ENCODE measurements at regions not wholly inside any gene's neighbourhood (a gene's known extent, or its start where the extent isn't known, plus 50 kb on each side); places are given as distances from the start of the nearest gene placed in this dataset.
A peak's percentile ranks its signal among the peaks of the same experiment; 100 is the strongest.
"Not testable (repeated sequence)": the region's sequence is repeated elsewhere in the genome, so short reads cannot be mapped to it uniquely, and the experiment has no call there.

DNA sequence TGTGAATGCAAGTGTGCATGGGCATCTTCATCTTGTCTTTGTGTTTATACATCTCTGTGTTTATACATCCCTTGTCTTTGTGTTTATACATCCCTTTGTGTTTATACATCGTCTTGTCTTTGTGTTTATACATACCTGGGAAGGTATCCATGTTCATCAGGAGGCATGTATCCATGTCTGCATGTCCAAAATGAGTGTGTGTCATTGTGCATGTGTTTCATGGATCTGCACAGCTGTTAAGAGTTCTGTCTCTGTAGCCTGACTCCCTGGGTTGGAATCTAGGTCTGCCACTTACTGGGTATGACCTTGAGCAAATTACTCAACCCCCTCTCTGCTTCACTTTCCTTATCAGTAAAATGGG is 50.1 kb upstream of the SIRPA start:
- H3K4me3 ChIP-seq (ENCODE audit: low read depth, low read length), result no peak overlapping the region
- H3K9me3 ChIP-seq (ENCODE audit: control insufficient read depth in 2 of 2, low read length in 2 of 2), result no peaks in the 10 kb centered on the region
- no peaks in the 10 kb centered on the region for H3K4me1 ChIP-seq (ENCODE audit: control insufficient read depth, insufficient read depth, low read length, poor library complexity, severe bottlenecking)
- Mint-ChIP-seq H3K27ac (no peak overlapping the region), H3K36me3 (no peaks in the 10 kb centered on the region), H3K9me3 (peaks cover 0 to 5% (median 3%) of the 10 kb centered on the region in 7 donors), H3K4me3 (no peak overlapping the region), H3K4me1 (peaks cover 0 to 10% (median 2%) of the 10 kb centered on the region in 4 donors), H3K27me3 (peaks cover 7% of the 10 kb centered on the region)
- no peak overlapping the region for H3K27ac ChIP-seq (ENCODE audit: insufficient read depth, low read length, poor library complexity, severe bottlenecking)
- no peak for DNase-seq
- no peak for ATAC-seq (ENCODE audit: low read depth in 2 of 2)
- H3K36me3 ChIP-seq (ENCODE audit: control insufficient read depth, insufficient read depth, low read length), result no peaks in the 10 kb centered on the region
- no peaks in the 10 kb centered on the region for H3K27me3 ChIP-seq (ENCODE audit: control insufficient read depth, insufficient read depth, low read length)

DNA sequence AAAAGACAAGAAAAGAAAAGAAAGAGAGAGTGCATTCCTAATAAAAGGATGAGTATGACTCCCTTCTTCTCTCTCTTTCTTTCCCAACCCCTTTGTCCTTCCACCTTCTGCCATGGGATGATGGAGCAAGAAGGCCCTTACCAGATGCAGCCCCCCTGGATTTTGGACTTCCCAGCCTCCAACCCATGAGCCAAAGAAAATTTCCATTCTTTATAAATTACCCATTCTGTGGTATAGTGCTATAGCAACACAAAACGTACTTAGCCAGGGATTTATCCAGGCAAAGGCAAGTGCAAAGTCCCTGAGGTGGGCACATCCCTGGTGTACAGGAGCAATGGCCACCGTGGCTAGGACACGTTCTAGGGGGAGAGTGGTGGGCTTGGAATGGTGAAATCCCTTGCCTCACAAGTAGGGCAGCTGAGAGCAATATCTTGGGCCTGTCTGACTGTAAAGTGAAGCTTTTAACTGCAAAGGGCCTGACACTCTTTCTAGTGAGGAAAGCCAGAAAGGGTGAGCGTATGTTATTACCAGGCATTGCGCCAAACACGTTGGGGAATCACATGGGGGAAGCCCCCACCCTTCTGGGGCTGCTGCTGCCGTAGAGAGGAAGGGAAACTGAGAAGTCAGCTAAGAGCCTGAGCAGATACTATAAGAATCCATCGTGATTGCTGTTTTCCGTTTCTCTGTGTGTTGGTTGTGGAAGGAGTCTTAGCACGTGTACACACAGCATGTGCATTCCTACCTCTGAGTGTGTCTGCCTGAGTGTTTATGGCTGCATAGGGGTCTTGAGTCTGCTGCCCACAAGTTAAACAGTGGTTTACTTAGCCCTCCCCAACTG is 50.7 kb upstream of the SIRPA start:
- no peak overlapping the region for H3K27ac ChIP-seq (ENCODE audit: insufficient read depth, low read length, poor library complexity, severe bottlenecking)
- no peaks in the 10 kb centered on the region for H3K36me3 ChIP-seq (ENCODE audit: control insufficient read depth, insufficient read depth, low read length)
- Mint-ChIP-seq H3K9me3 (peaks cover 0 to 5% (median 3%) of the 10 kb centered on the region in 7 donors), H3K27ac (no peak overlapping the region), H3K36me3 (no peaks in the 10 kb centered on the region), H3K4me3 (no peak overlapping the region), H3K27me3 (peaks cover 7% of the 10 kb centered on the region), H3K4me1 (peaks cover 0 to 10% (median 2%) of the 10 kb centered on the region in 4 donors)
- no peak overlapping the region for H3K4me3 ChIP-seq (ENCODE audit: low read depth, low read length)
- no peaks in the 10 kb centered on the region for H3K4me1 ChIP-seq (ENCODE audit: control insufficient read depth, insufficient read depth, low read length, poor library complexity, severe bottlenecking)
- H3K27me3 ChIP-seq (ENCODE audit: control insufficient read depth, insufficient read depth, low read length), result no peaks in the 10 kb centered on the region
- H3K9me3 ChIP-seq (ENCODE audit: control insufficient read depth in 2 of 2, low read length in 2 of 2), result no peaks in the 10 kb centered on the region
- DNase-seq (peak in 1 of 3 donors; percentile 10), ATAC-seq (ENCODE audit: low read depth in 2 of 2) (peak; percentile 53 to 63)

DNA sequence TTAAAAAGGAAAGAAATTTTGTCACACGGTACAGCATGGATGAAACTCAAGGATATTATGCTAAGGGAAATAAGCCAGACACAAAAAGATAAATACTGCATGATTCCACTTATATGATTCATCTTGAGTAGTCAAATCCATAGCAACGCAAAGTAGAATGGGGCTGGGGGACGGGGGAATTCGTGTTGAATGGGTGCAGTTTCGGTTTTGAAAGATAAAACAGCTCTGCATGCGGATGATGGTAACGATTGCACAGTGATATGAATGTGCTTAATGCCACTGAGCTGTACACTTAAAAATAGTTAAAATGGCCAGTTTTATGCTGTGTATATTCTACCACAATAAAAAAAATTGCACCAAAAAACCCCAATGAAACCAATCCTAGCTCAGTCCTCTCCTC is 52.9 kb upstream of the SIRPA start:
- no peak overlapping the region for H3K4me3 ChIP-seq (ENCODE audit: low read depth, low read length)
- Mint-ChIP-seq H3K27me3 (peaks cover 7% of the 10 kb centered on the region), H3K9me3 (peaks cover 0 to 5% (median 0%) of the 10 kb centered on the region in 7 donors), H3K4me3 (no peak overlapping the region), H3K4me1 (peaks cover 0 to 6% (median 2%) of the 10 kb centered on the region in 4 donors), H3K36me3 (no peaks in the 10 kb centered on the region), H3K27ac (no peak overlapping the region)
- H3K4me1 ChIP-seq (ENCODE audit: control insufficient read depth, insufficient read depth, low read length, poor library complexity, severe bottlenecking), result no peaks in the 10 kb centered on the region
- DNase-seq, result no peak
- H3K27me3 ChIP-seq (ENCODE audit: control insufficient read depth, insufficient read depth, low read length), result no peaks in the 10 kb centered on the region
- no peaks in the 10 kb centered on the region for H3K9me3 ChIP-seq (ENCODE audit: control insufficient read depth in 2 of 2, low read length in 2 of 2)
- no peaks in the 10 kb centered on the region for H3K36me3 ChIP-seq (ENCODE audit: control insufficient read depth, insufficient read depth, low read length)
- H3K27ac ChIP-seq (ENCODE audit: insufficient read depth, low read length, poor library complexity, severe bottlenecking), result no peak overlapping the region
- no peak for ATAC-seq (ENCODE audit: low read depth in 2 of 2)

DNA sequence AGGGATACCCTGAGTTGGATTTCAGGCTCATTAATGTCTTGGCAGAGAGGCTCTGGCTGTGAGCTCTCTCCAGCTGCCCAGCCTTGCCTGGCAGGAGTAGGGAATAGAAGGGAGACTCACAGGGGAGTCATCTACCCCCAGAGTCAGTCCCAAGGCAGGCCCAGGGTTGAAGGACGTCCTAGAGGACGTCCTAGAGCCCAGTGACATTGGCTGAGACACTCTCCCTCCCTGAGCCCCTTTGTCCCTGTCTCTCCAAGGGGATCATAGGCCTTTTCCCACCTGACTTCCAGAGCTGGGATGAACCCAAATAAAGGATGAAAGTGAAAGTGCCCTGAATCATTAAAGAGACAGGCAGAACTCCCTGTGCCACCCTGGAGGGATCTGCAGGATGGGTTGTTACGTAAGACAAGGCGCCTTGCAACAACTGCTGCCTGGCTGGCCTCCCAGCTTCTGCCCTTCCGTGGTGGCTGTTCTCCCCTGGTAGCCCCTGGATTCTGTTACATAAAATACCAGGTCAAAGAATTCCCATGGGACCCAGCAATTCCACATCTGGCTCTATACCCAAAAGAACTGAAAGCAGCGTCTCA is 53.6 kb upstream of the SIRPA start:
- no peak overlapping the region for H3K27ac ChIP-seq (ENCODE audit: insufficient read depth, low read length, poor library complexity, severe bottlenecking)
- no peak overlapping the region for H3K4me3 ChIP-seq (ENCODE audit: low read depth, low read length)
- H3K4me1 ChIP-seq (ENCODE audit: control insufficient read depth, insufficient read depth, low read length, poor library complexity, severe bottlenecking), result no peaks in the 10 kb centered on the region
- DNase-seq, result no peak
- no peaks in the 10 kb centered on the region for H3K9me3 ChIP-seq (ENCODE audit: control insufficient read depth in 2 of 2, low read length in 2 of 2)
- Mint-ChIP-seq H3K27me3 (peaks cover 7% of the 10 kb centered on the region), H3K36me3 (no peaks in the 10 kb centered on the region), H3K27ac (no peak overlapping the region), H3K4me3 (no peak overlapping the region), H3K9me3 (peaks cover 0 to 1% (median 0%) of the 10 kb centered on the region in 7 donors), H3K4me1 (peaks cover 0 to 6% (median 2%) of the 10 kb centered on the region in 4 donors)
- H3K27me3 ChIP-seq (ENCODE audit: control insufficient read depth, insufficient read depth, low read length), result no peaks in the 10 kb centered on the region
- no peaks in the 10 kb centered on the region for H3K36me3 ChIP-seq (ENCODE audit: control insufficient read depth, insufficient read depth, low read length)
- no peak for ATAC-seq (ENCODE audit: low read depth in 2 of 2)

DNA sequence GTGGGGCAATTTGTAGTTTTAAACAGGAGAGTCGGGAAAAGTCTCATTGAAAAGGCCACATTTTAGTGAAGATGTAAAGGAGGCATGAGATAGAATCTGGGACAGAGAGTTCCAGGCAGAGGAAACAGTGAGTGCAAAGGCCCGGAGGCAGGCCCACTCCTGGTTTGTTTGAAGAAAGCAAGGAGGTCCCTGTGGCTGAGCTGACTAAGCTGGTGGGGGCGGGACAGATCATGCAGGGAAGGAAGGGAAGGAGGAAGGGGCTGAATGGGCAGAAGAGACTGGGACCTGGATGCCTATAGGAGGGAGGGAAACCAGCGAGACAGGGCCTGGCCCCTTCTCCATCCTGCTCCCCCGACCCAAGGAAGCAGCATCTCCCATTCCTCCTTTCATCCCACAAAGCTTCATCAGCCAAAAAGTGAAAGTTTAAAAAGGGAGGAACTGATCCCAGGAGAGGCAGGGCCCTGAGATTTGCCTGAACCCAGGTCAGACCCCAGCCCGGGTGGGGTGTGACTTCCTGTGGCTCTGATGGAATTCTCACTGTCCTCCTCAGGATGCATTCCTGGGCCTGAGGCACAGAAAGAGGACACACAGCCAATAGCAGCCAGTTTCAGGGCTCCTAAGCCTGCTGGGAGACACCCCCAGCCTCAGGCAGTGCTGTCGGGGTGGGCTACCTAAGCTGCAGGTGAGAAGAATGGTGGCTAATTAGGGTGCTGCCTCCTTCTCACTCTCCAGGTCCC is 54.2 kb upstream of the SIRPA start:
- Histone ChIP-seq H3K27me3 (ENCODE audit: control insufficient read depth, insufficient read depth, low read length) (no peaks in the 10 kb centered on the region), H3K4me3 (ENCODE audit: low read depth, low read length) (no peak overlapping the region), H3K36me3 (ENCODE audit: control insufficient read depth, insufficient read depth, low read length) (no peaks in the 10 kb centered on the region), H3K27ac (ENCODE audit: insufficient read depth, low read length, poor library complexity, severe bottlenecking) (no peak overlapping the region), H3K4me1 (ENCODE audit: control insufficient read depth, insufficient read depth, low read length, poor library complexity, severe bottlenecking) (no peaks in the 10 kb centered on the region), H3K9me3 (ENCODE audit: control insufficient read depth in 2 of 2, low read length in 2 of 2) (no peaks in the 10 kb centered on the region)
- H3K4me3 Mint-ChIP-seq, result no peak overlapping the region
- no peaks in the 10 kb centered on the region for H3K9me3 Mint-ChIP-seq
- no peaks in the 10 kb centered on the region for H3K36me3 Mint-ChIP-seq
- peaks cover 7% of the 10 kb centered on the region for H3K27me3 Mint-ChIP-seq
- H3K4me1 Mint-ChIP-seq, result peaks cover 0 to 6% (median 2%) of the 10 kb centered on the region in 4 donors
- no peak for ATAC-seq (ENCODE audit: low read depth in 2 of 2)
- peak overlapping the region in 1 of 3 donors; percentile 18 for H3K27ac Mint-ChIP-seq
- no peak for DNase-seq

DNA sequence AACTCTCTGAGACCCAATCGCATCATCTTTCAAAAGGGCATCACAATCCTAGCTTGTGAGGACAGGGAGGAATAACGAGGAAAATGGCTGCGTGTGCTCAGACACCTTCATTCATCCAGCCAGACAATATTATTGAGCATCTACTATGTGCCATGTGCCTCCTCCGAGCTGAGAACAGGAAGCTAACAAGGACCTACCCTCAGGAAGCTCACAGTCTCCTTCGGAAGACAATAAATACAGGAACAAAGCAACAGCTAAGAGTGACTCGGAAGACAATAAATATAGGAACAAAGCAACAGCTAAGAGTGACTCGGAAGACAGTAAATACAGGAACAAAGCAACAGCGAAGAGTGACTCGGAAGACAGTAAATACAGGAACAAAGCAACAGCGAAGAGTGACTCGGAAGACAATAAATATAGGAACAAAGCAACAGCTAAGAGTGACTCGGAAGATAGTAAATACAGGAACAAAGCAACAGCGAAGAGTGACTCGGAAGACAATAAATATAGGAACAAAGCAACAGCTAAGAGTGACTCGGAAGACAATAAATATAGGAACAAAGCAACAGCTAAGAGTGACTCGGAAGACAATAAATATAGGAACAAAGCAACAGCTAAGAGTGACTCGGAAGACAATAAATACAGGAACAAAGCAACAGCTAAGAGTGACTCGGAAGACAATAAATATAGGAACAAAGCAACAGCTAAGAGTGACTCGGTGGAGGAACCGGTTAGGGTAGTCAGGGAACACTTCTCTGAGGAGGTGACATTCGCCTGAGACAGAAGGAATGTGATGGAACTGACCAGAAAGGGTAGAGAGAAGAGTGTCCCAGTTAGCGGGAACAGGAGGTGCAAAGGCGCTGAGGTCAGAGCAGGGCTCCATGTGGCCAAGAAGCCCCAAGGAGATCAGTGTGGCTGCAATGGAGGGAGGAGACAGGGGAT is 55.6 kb upstream of the SIRPA start:
- H3K4me3 Mint-ChIP-seq; H3K9me3 ChIP-seq (ENCODE audit: control insufficient read depth in 2 of 2, low read length in 2 of 2); H3K27ac ChIP-seq (ENCODE audit: insufficient read depth, low read length, poor library complexity, severe bottlenecking); H3K9me3 Mint-ChIP-seq; H3K27ac Mint-ChIP-seq; H3K4me3 ChIP-seq (ENCODE audit: low read depth, low read length); DNase-seq; H3K4me1 Mint-ChIP-seq; H3K4me1 ChIP-seq (ENCODE audit: control insufficient read depth, insufficient read depth, low read length, poor library complexity, severe bottlenecking); H3K36me3 Mint-ChIP-seq; H3K27me3 Mint-ChIP-seq; ATAC-seq (ENCODE audit: low read depth in 2 of 2); H3K27me3 ChIP-seq (ENCODE audit: control insufficient read depth, insufficient read depth, low read length); H3K36me3 ChIP-seq (ENCODE audit: control insufficient read depth, insufficient read depth, low read length): not testable (repeated sequence)

DNA sequence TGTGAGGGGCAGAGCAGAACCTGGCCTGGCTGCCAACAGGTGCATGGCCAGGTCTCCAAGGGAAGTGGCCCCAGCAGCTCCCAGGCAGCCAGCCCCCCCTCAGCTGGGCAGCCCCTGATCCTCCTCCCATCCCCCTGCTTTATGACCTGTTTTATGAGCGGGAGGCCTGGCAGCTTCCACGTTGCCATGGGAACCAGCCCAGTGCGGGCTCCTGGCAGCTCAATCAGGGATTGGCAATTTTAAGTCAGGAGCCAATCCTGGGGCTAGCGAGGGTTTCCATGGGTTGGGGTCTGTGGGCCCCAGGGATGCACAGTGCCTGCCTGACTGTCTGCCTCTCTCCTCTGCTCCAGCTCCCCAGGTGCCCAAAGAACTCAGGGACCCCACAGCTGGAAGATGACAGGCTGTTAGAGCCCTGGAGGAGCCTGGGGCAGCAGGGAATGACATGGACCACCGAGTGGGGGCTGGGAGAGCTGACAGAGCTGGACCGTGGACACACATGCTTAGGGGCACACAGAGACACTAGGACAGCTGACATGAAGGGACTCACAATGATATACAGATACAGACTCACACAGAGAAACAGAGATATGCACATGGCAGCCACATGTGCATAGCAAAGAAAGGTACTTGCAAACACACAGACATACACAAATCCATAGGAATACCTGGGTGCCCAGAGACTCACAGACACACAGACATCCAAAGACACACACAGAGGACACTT is 56.5 kb upstream of the SIRPA start:
- DNase-seq (no peak), ATAC-seq (ENCODE audit: low read depth in 2 of 2) (no peak)
- Histone ChIP-seq H3K4me3 (ENCODE audit: low read depth, low read length) (no peak overlapping the region), H3K27ac (ENCODE audit: insufficient read depth, low read length, poor library complexity, severe bottlenecking) (no peak overlapping the region), H3K9me3 (ENCODE audit: control insufficient read depth in 2 of 2, low read length in 2 of 2) (no peaks in the 10 kb centered on the region), H3K27me3 (ENCODE audit: control insufficient read depth, insufficient read depth, low read length) (no peaks in the 10 kb centered on the region), H3K4me1 (ENCODE audit: control insufficient read depth, insufficient read depth, low read length, poor library complexity, severe bottlenecking) (no peaks in the 10 kb centered on the region), H3K36me3 (ENCODE audit: control insufficient read depth, insufficient read depth, low read length) (no peaks in the 10 kb centered on the region)
- H3K4me3 Mint-ChIP-seq, result no peak overlapping the region
- H3K36me3 Mint-ChIP-seq, result no peaks in the 10 kb centered on the region
- H3K27me3 Mint-ChIP-seq, result peaks cover 5% of the 10 kb centered on the region
- no peak overlapping the region for H3K27ac Mint-ChIP-seq
- H3K9me3 Mint-ChIP-seq, result no peaks in the 10 kb centered on the region
- peaks cover 0 to 3% (median 0%) of the 10 kb centered on the region in 4 donors for H3K4me1 Mint-ChIP-seq

Data from CD4-positive, CD25-positive, alpha-beta regulatory T cell (primary cell).